Caco-2 (cell line): ENCODE measurements at regions not wholly inside any gene's neighbourhood (a gene's known extent, or its start where the extent isn't known, plus 50 kb on each side); places are given as distances from the start of the nearest gene placed in this dataset.

Experiments used
- BruUV-seq: library from RNA; stranded (reverse); fragments of 400-500 nt; replicated peaks from 2 replicates; lab custom pipeline; 2021; lab: Mats Ljungman, UMichigan
- CTCF ChIA-PET: fragments of 300-600 bp; sonication (Branson Sonifier 250); formaldehyde crosslinking; loops from one replicate; lab custom pipeline; 2022; ENCODE audit warnings: antibody characterized with exemption; lab: Charles Lee
- POLR2A ChIA-PET: fragments of 300-600 bp; sonication (Branson Sonifier 250); formaldehyde crosslinking; loops from one replicate; lab custom pipeline; 2022; ENCODE audit warnings: antibody characterized with exemption; lab: Charles Lee
- DNase-seq, 2 experiments: peaks; one replicate each; pipeline versions ENCODE4 v3.0.0 to v3.0.0-alpha.2; 2020 to 2022
- H3K27me3 ChIP-seq: replicated peaks from 2 replicates; pipeline ENCODE4 v1.6.0; 2011; ENCODE audit warnings: low read length; ENCODE audit not compliant: control insufficient read depth, insufficient read depth
- H3K36me3 ChIP-seq: 2 replicates; pipeline ENCODE4 v1.5.1; 2011; ENCODE audit warnings: low read length; ENCODE audit not compliant: control insufficient read depth, insufficient read depth
- H3K4me1 ChIP-seq: fragments of 250-450 bp; sonication (Bioruptor Pico); 2 replicates; pipeline ENCODE4 v1.5.1; 2020; ENCODE audit warnings: mild to moderate bottlenecking
- H3K4me3 ChIP-seq: 2 replicates; pipeline ENCODE4 v1.5.1; 2011; ENCODE audit warnings: low read depth, mild to moderate bottlenecking, control low read depth, low read length
- H3K9me3 ChIP-seq: fragments of 250-450 bp; sonication (Bioruptor Pico); 2 replicates; pipeline ENCODE4 v1.5.1; 2020; ENCODE audit warnings: mild to moderate bottlenecking, moderate library complexity
- H3K27ac Mint-ChIP-seq: one replicate; pipeline ENCODE4 v1.8.0; 2022; ENCODE audit warnings: mixed read lengths; ENCODE audit not compliant: unreplicated experiment
- H3K27me3 Mint-ChIP-seq: one replicate; pipeline ENCODE4 v1.8.0; 2022; ENCODE audit warnings: mixed read lengths; ENCODE audit not compliant: insufficient read depth, unreplicated experiment
- H3K36me3 Mint-ChIP-seq: one replicate; pipeline ENCODE4 v1.8.0; 2022; ENCODE audit warnings: mild to moderate bottlenecking, mixed read lengths; ENCODE audit not compliant: insufficient read depth, unreplicated experiment
- H3K4me1 Mint-ChIP-seq: one replicate; pipeline ENCODE4 v1.8.0; 2022; ENCODE audit warnings: low read depth, mixed read lengths; ENCODE audit not compliant: unreplicated experiment
- H3K4me3 Mint-ChIP-seq: one replicate; pipeline ENCODE4 v1.8.0; 2022; ENCODE audit warnings: mild to moderate bottlenecking, moderate library complexity, mixed read lengths; ENCODE audit not compliant: unreplicated experiment
- H3K9me3 Mint-ChIP-seq: one replicate; pipeline ENCODE4 v1.8.0; 2022; ENCODE audit warnings: mixed read lengths; ENCODE audit not compliant: unreplicated experiment
- CTCF ChIP-seq, 2 experiments: fragments of 200-600 bp in 1 of 2; IDR thresholded peaks; 1 replicate in 1 of 2; 2 replicates in 1 of 2; pipeline versions ENCODE4 v1.5.1 to v1.8.0; 2011 to 2022; ENCODE audit warnings: antibody characterized with exemption in 1 of 2, control low read depth in 1 of 2, inconsistent platforms in 1 of 2, low read depth in 1 of 2, low read length in 1 of 2, mild to moderate bottlenecking in 1 of 2, moderate library complexity in 1 of 2; ENCODE audit not compliant: insufficient read depth in 1 of 2, severe bottlenecking in 1 of 2, unreplicated experiment in 1 of 2
- intact Hi-C: fragments of 100-400 bp; cut with micrococcal nuclease; formaldehyde crosslinking; loops from one replicate; pipeline ENCODE4 v1.10.0; 2022; ENCODE audit not compliant: unreplicated experiment

- BruUV-seq = no TSS peak
- no peak overlapping the region for H3K4me3 Mint-ChIP-seq
- no peaks in the 10 kb centered on the region for H3K9me3 Mint-ChIP-seq
- H3K36me3 Mint-ChIP-seq = no peaks in the 10 kb centered on the region
- peaks cover 9% of the 10 kb centered on the region for H3K4me1 Mint-ChIP-seq
- intact Hi-C loops = no loop called here
- TF ChIP-seq CTCF (IDR thresholded peaks at IDR 0.05; ENCODE audit: insufficient read depth in 1 of 2, low read depth in 1 of 2, low read length in 1 of 2, severe bottlenecking in 1 of 2, unreplicated experiment in 1 of 2) = no peak
- H3K36me3 ChIP-seq = no peaks in the 10 kb centered on the region
- ChIA-PET POLR2A (no interaction called here), CTCF (no interaction called here)
- no peaks in the 10 kb centered on the region for H3K9me3 ChIP-seq
- peaks cover 9% of the 10 kb centered on the region for H3K27me3 Mint-ChIP-seq
- H3K4me1 ChIP-seq = peaks cover 11% of the 10 kb centered on the region; the same call in 1 of the 2 replicates
- no peak for DNase-seq
- H3K27me3 ChIP-seq = no peaks in the 10 kb centered on the region; the same call in none of the 2 replicates
- no peak overlapping the region for H3K4me3 ChIP-seq
- H3K27ac Mint-ChIP-seq = no peak overlapping the region
Measured at GRCh38 chr6:87873556-87873955, 171.5 kb upstream of the AKIRIN2 start.

GRCh38 chr6:87870556-87870955 is 168.5 kb upstream of the AKIRIN2 start:
- no peaks in the 10 kb centered on the region for H3K9me3 ChIP-seq
- no peak overlapping the region for H3K27ac Mint-ChIP-seq
- CTCF ChIA-PET = no interaction called here

GRCh38 chr6:87869064-87869905 is 167.3 kb upstream of the AKIRIN2 start:
- CTCF ChIA-PET = no interaction called here

More at GRCh38 chr6:87870556-87870955, 168.5 kb upstream of the AKIRIN2 start:
- no peak for DNase-seq
- no peaks in the 10 kb centered on the region for H3K27me3 ChIP-seq
- no peak overlapping the region for H3K4me3 ChIP-seq
- no TSS peak for BruUV-seq
- intact Hi-C loops = no loop called here
- peaks cover 5% of the 10 kb centered on the region for H3K27me3 Mint-ChIP-seq
- peaks cover 9% of the 10 kb centered on the region for H3K4me1 Mint-ChIP-seq
- TF ChIP-seq CTCF (IDR thresholded peaks at IDR 0.05; ENCODE audit: insufficient read depth in 1 of 2, low read depth in 1 of 2, low read length in 1 of 2, severe bottlenecking in 1 of 2, unreplicated experiment in 1 of 2) = no peak
- H3K36me3 ChIP-seq = no peaks in the 10 kb centered on the region
- H3K9me3 Mint-ChIP-seq = peaks cover 9% of the 10 kb centered on the region
- H3K4me1 ChIP-seq = peaks cover 11% of the 10 kb centered on the region; the same call in 1 of the 2 replicates
- no peak overlapping the region for H3K4me3 Mint-ChIP-seq
- H3K36me3 Mint-ChIP-seq = no peaks in the 10 kb centered on the region
- POLR2A ChIA-PET = no interaction called here

More at GRCh38 chr6:87869064-87869905, 167.3 kb upstream of the AKIRIN2 start:
- no peak for DNase-seq
- no peak overlapping the region for H3K4me3 Mint-ChIP-seq
- intact Hi-C loops = no loop called here
- Histone ChIP-seq H3K4me1 (peaks cover 11% of the 10 kb centered on the region; the same call in 1 of the 2 replicates), H3K36me3 (no peaks in the 10 kb centered on the region), H3K4me3 (no peak overlapping the region), H3K27me3 (no peaks in the 10 kb centered on the region), H3K9me3 (no peaks in the 10 kb centered on the region)
- peaks cover 4% of the 10 kb centered on the region for H3K27me3 Mint-ChIP-seq
- no peak for TF ChIP-seq CTCF (IDR thresholded peaks at IDR 0.05; ENCODE audit: insufficient read depth in 1 of 2, low read depth in 1 of 2, low read length in 1 of 2, severe bottlenecking in 1 of 2, unreplicated experiment in 1 of 2)
- POLR2A ChIA-PET = no interaction called here
- H3K27ac Mint-ChIP-seq = no peak overlapping the region
- H3K9me3 Mint-ChIP-seq = peaks cover 9% of the 10 kb centered on the region
- peaks cover 9% of the 10 kb centered on the region for H3K4me1 Mint-ChIP-seq
- no peaks in the 10 kb centered on the region for H3K36me3 Mint-ChIP-seq
- no TSS peak for BruUV-seq
